Adrenal gland (tissue), 9 donors: ENCODE measurements at regions not wholly inside any gene's neighbourhood (a gene's known extent, or its start where the extent isn't known, plus 50 kb on each side); places are given as distances from the start of the nearest gene placed in this dataset.
"Not testable (repeated sequence)": the region's sequence is repeated elsewhere in the genome, so short reads cannot be mapped to it uniquely, and the experiment has no call there.

Experiments
- DNase-seq, 7 donors: peaks; one replicate each; pipeline ENCODE4 v3.0.0-alpha.2; 2019 to 2020
- H3K27ac ChIP-seq, 5 donors: fragments of 200-600 bp; sonication (generic) in 4 of 5; 1 replicate in 3 of 5; 2 replicates in 2 of 5; pipeline versions ENCODE4 v1.5.1 to v1.8.0; 2016 to 2020; ENCODE audit warnings: mild to moderate bottlenecking in 1 of 5
- H3K27me3 ChIP-seq: fragments of 200-600 bp; 2 replicates; pipeline ENCODE4 v1.8.0; 2021
- H3K36me3 ChIP-seq, 2 donors: fragments of 200-600 bp; replicated peaks in 1 of 2; 1 replicate in 1 of 2; 2 replicates in 1 of 2; pipeline versions ENCODE4 v1.5.1 to v1.8.0; 2018 to 2022
- H3K4me1 ChIP-seq, 2 donors: fragments of 200-600 bp; replicated peaks in 1 of 2; 1 replicate in 1 of 2; 2 replicates in 1 of 2; pipeline versions ENCODE4 v1.5.1 to v1.8.0; 2018 to 2021
- H3K4me3 ChIP-seq, 4 donors: fragments of 200-600 bp; sonication (generic) in 3 of 4; one replicate each; pipeline ENCODE4 v1.5.1; 2016 to 2018
- H3K9me3 ChIP-seq, 3 donors: fragments of 200-600 bp; sonication (generic) in 1 of 3; replicated peaks in 1 of 3; 1 replicate in 2 of 3; 2 replicates in 1 of 3; pipeline versions ENCODE4 v1.5.1 to v1.8.0; 2016 to 2021
- CTCF ChIP-seq, 6 experiments: fragments of 450-650 bp in 4 of 6; fragments of 200-600 bp in 2 of 6; sonication (generic) in 1 of 6; IDR thresholded peaks; 1 replicate in 5 of 6; 2 replicates in 1 of 6; pipeline versions ENCODE4 v1.5.1 to v1.8.0; 2016 to 2021; ENCODE audit warnings: antibody characterized with exemption in 6 of 6, mild to moderate bottlenecking in 2 of 6, moderate library complexity in 1 of 6
- POLR2A ChIP-seq, 2 donors: fragments of 450-650 bp; IDR thresholded peaks; one replicate each; pipeline ENCODE4 v1.6.1; 2017; ENCODE audit warnings: antibody characterized with exemption in 2 of 2, mild to moderate bottlenecking in 2 of 2, moderate library complexity in 1 of 2
- WGBS, 4 donors: extraction: QIAGEN DNeasy Blood & Tissue Kit in 2 of 4; methylation state at CpG; one replicate each; pipeline versions ENCODE4 v1.1.5 to v1.1.7; 2013 to 2017; 5-methylcytosine and 5-hydroxymethylcytosine counted together
- intact Hi-C, 2 donors: fragments of 100-400 bp; cut with DNase I; formaldehyde crosslinking; loops; one replicate each; pipeline versions ENCODE4 v1.14.1 to v1.15.0; 2022 to 2023
- donor health status: healthy with polysubstance abuse.
- donor health status: Bipolar disorder and iron deficiency.
- donor health status: DM: yes; HTN: yes; CAD: no.
- donor health status: DM: no; HTN: no; CAD: no.
- donor health status: DM: no; HTN: no; CAD: no.

DNA sequence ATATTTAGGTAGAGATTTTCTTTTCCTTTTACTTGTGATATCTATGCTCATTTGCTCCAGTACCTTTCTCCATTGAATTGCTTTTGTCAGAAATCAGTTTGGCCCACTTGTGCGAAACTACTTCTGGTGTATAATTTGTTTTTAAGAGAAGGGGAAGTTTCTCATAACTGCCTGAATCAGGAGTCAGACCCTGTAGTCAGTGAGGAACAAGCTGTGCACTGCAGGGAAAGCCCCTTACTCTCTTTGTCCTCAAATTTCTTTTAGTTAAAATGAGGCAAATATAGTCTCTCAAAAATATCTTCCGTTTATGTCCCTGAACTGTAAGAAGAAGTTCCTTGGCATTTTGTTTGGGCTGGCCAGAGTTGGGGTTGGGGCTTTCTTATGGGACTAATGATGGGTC lies 109.9 kb downstream of the ZFY start:
- Histone ChIP-seq H3K27ac (no peak overlapping the region), H3K4me3 (no peak overlapping the region), H3K9me3 (no peaks in the 10 kb centered on the region), H3K36me3 (no peaks in the 10 kb centered on the region), H3K27me3 (no peaks in the 10 kb centered on the region), H3K4me1 (no peaks in the 10 kb centered on the region)
- TF ChIP-seq POLR2A (IDR thresholded peaks at IDR 0.05) = no peak
- no peak for TF ChIP-seq CTCF (IDR thresholded peaks at IDR 0.05)
- 74 to 88% methylated on average over 2 of the region's 2 CpGs; no CpG with 5 or more reads in 2 of the 4 donors for WGBS, 4 donors
- intact Hi-C loops = no loop called here
- no peak for DNase-seq

DNA sequence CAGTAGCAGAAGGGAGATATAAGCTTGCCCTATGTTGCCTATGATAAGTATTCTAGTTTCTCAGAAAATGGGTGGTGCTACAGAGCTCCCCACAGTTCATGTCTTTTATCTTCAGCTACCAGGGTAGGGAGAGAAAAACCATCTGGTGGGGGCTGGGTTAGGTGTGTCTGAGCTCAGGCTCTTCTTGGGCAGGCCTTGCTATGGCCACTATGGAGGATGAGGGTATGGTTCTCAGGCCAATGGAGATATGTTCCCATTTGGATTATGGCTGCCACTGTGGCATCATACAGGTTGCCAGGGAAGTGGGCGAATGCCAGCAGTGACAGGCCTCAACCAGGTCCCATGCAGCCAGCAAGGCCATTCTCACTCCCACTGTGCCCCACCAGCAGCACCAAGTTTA lies 120.3 kb downstream of the ZFY start:
- H3K36me3 ChIP-seq, DNase-seq, H3K4me1 ChIP-seq, H3K27ac ChIP-seq, H3K4me3 ChIP-seq, H3K9me3 ChIP-seq, H3K27me3 ChIP-seq, intact Hi-C loops: not testable (repeated sequence)
- WGBS, 4 donors = no CpG with 5 or more reads among the region's 1 CpG

GRCh38 chrY:3058342-3058741 lies 123.2 kb downstream of the ZFY start:
- DNase-seq, H3K4me1 ChIP-seq, H3K27ac ChIP-seq, intact Hi-C loops, H3K9me3 ChIP-seq, H3K27me3 ChIP-seq, H3K4me3 ChIP-seq, H3K36me3 ChIP-seq: not testable (repeated sequence)

GRCh38 chrY:3060671-3061070 lies 125.5 kb downstream of the ZFY start:
- H3K4me3 ChIP-seq, H3K4me1 ChIP-seq, H3K27me3 ChIP-seq, H3K9me3 ChIP-seq, intact Hi-C loops, DNase-seq, H3K36me3 ChIP-seq, H3K27ac ChIP-seq: not testable (repeated sequence)
- 100% methylated on average over 1 of the region's 1 CpG; no CpG with 5 or more reads in 2 of the 4 donors for WGBS, 4 donors

DNA sequence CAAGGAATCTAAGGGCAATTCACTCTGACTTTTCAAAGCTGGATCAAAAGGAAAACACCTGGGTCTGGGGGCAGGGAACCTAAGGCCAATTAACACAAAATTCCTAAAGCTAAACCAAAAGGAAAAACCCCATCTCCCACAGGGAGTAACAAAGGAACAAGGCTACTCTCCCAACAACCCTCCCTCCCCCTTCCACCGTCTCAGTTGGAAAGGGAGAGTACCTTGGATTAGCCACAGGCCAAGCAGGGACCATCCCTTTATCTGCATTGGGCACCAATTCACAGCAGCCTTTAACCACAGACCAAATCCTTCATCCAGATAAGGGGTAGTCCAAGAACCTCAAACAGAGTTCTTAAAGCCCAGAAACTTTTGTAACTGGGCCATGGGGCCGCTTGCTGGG lies 153.0 kb downstream of the ZFY start:
- H3K4me1 ChIP-seq, H3K36me3 ChIP-seq, H3K4me3 ChIP-seq, H3K27ac ChIP-seq, H3K27me3 ChIP-seq, H3K9me3 ChIP-seq, DNase-seq, intact Hi-C loops: not testable (repeated sequence)
- 83% methylated on average over 2 of the region's 2 CpGs; no CpG with 5 or more reads in 3 of the 4 donors for WGBS, 4 donors

DNA sequence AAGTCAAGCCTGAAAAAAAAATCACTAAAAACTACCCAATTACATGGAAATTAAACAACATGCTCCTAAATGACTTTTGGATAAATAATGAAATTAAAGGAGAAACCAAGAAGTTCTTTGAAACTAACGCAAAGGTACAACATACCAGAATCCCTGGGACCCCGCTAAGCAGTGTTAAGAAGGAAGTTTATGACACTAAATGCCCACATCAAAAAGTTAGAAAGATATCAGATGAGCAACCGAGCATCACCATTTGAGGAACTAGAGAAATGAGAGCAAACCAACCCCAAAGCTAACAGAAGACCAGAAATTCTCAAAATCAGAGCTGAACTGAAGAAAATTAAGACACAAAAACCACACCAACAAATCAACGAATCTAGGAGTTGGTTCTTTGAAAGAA lies 173.5 kb downstream of the ZFY start:
- H3K9me3 ChIP-seq, H3K4me3 ChIP-seq, H3K27me3 ChIP-seq, H3K27ac ChIP-seq, intact Hi-C loops, DNase-seq, H3K36me3 ChIP-seq, H3K4me1 ChIP-seq: not testable (repeated sequence)
- WGBS, 4 donors = 94% methylated on average over 4 of the region's 4 CpGs; no CpG with 5 or more reads in 2 of the 4 donors

- intact Hi-C loops, H3K36me3 ChIP-seq, H3K9me3 ChIP-seq, H3K27ac ChIP-seq, DNase-seq, H3K27me3 ChIP-seq, H3K4me1 ChIP-seq, H3K4me3 ChIP-seq: not testable (repeated sequence)
- 90 to 100% methylated on average over 1 of the region's 1 CpG; no CpG with 5 or more reads in 2 of the 4 donors for WGBS, 4 donors
These were observed 185.1 kb downstream of the ZFY start for GRCh38 chrY:3120234-3120633.

DNA sequence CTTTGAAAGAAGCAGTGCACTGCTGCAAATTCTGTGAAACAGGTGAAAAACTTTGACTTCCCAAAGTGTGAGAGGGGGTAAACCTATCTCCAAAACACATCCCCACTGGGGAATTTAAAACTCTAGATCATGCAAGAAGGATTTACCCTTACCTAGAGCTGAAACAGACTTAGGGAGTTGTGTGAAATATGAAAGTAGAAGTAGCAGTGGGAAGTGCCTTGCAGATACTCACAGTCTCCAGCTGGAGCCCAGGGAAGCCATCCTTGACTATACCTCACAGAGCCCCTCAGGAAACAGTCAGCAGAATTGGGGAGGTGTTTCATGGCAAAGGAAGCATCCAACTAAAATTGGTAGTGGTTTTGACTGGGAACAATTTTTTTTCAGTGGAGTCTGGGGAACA lies 185.5 kb downstream of the ZFY start:
- H3K27ac ChIP-seq, intact Hi-C loops, H3K4me3 ChIP-seq, H3K27me3 ChIP-seq, H3K4me1 ChIP-seq, H3K9me3 ChIP-seq, DNase-seq, H3K36me3 ChIP-seq: not testable (repeated sequence)

DNA sequence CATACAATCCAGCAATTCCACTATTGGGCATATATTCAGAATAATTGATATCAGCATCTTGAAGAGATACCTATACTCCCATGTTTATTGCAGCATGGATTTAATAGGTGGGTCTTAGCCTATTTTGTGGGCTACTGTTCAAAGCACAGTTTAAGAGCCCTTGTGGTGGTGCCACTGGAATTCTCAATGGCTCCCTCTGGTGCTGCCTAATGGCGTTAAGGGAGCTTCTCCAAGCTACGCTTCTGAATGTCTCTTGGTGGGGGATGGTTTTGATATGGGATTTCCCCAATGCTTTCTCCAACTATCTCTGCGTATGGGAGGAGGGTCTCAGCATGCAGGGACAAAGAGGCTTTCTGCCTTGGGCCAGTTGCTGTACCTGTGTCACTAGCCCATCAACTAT lies 188.3 kb downstream of the ZFY start:
- H3K27me3 ChIP-seq, DNase-seq, H3K36me3 ChIP-seq, H3K4me1 ChIP-seq, H3K27ac ChIP-seq, H3K9me3 ChIP-seq, intact Hi-C loops, H3K4me3 ChIP-seq: not testable (repeated sequence)
- 91% methylated on average over 3 of the region's 3 CpGs; no CpG with 5 or more reads in 3 of the 4 donors for WGBS, 4 donors

DNA sequence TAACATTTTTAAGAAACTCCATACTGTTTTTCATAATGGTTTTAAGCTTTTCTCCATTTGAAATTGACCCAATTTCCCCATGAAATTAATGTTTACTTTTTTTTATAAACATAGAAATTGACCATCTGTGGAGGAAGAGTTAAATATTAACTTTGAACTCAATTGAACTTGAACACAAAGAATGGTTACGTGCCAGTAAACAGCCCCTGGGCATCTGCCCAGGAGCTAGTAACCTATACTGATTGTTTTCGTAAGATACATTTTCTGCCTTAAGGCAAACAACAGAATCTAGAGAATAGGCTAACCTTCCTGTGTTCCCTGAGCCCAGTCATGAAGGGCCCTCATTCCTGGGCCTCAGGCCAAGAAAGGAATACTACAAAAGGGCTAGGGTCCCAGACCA lies 235.9 kb downstream of the ZFY start:
- H3K27ac ChIP-seq, H3K4me1 ChIP-seq, DNase-seq, H3K36me3 ChIP-seq, H3K27me3 ChIP-seq, H3K9me3 ChIP-seq, H3K4me3 ChIP-seq, intact Hi-C loops: not testable (repeated sequence)
- 63 to 80% (median 67%) methylated on average over 1 to 2 of the region's 2 CpGs; no CpG with 5 or more reads in 1 of the 4 donors for WGBS, 4 donors

DNA sequence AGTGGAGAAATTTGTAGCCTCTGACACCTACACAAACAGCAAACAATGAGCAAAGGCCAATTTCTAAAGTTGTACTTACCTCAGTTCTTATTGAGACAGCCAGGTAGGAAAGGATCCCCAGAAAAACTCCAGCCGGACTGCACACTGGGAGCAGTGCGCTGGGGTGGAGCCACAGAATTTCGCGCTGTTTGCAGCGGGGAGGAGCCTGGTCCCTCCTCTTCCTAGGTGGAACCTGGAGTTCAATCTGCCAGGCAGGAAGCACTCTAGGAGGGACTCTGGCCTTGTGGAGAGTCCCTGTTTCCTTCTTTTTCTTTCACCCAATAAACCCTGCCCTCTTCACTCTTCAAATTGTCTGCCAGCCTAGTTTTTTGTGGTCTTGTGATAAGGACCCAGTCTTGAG lies 259.9 kb downstream of the ZFY start:
- H3K9me3 ChIP-seq, H3K4me3 ChIP-seq, DNase-seq, H3K27me3 ChIP-seq, H3K4me1 ChIP-seq, H3K27ac ChIP-seq, intact Hi-C loops, H3K36me3 ChIP-seq: not testable (repeated sequence)
- WGBS, 4 donors = 65 to 98% methylated on average over 5 of the region's 5 CpGs; no CpG with 5 or more reads in 2 of the 4 donors
